ENCODE measurements at regions not wholly inside any gene's neighbourhood (a gene's known extent, or its start where the extent isn't known, plus 50 kb on each side); places are given as distances from the start of the nearest gene placed in this dataset.

GRCh38 chr22:34490886-34491285 is 570.6 kb upstream of the LARGE1 start:
- DNase-seq, result no peak
- intact Hi-C loops (cut with DNase I; ENCODE audit: low total_unique reads), result no loop called here
- Histone ChIP-seq H3K36me3 (no peaks in the 10 kb centered on the region), H3K4me1 (no peaks in the 10 kb centered on the region), H3K9me3 (peaks cover 0 to 5% (median 3%) of the 10 kb centered on the region in 3 donors), H3K27ac (no peak overlapping the region), H3K27me3 (no peaks in the 10 kb centered on the region), H3K4me3 (no peak overlapping the region)
- no peak for TF ChIP-seq CTCF (IDR thresholded peaks at IDR 0.05)

GRCh38 chr22:34493486-34493885 is 572.5 kb upstream of the ISX start:
- no peak for TF ChIP-seq CTCF (IDR thresholded peaks at IDR 0.05)
- Histone ChIP-seq H3K4me1 (no peaks in the 10 kb centered on the region), H3K36me3 (no peaks in the 10 kb centered on the region), H3K27ac (no peak overlapping the region), H3K9me3 (peaks cover 0 to 11% (median 3%) of the 10 kb centered on the region in 3 donors), H3K4me3 (no peak overlapping the region), H3K27me3 (no peaks in the 10 kb centered on the region)
- DNase-seq, result no peak
- intact Hi-C loops (cut with DNase I; ENCODE audit: low total_unique reads), result no loop called here

GRCh38 chr22:34501366-34501965 is 564.5 kb upstream of the ISX start:
- intact Hi-C loops (cut with DNase I; ENCODE audit: low total_unique reads), result no loop called here
- Histone ChIP-seq H3K36me3 (no peaks in the 10 kb centered on the region), H3K4me1 (no peaks in the 10 kb centered on the region), H3K4me3 (no peak overlapping the region), H3K27me3 (no peaks in the 10 kb centered on the region), H3K9me3 (peaks cover 0 to 7% (median 0%) of the 10 kb centered on the region in 3 donors), H3K27ac (no peak overlapping the region)
- no peak for TF ChIP-seq CTCF (IDR thresholded peaks at IDR 0.05)
- DNase-seq, result no peak

- Histone ChIP-seq H3K4me3 (no peak overlapping the region), H3K27ac (no peak overlapping the region), H3K27me3 (no peaks in the 10 kb centered on the region), H3K36me3 (no peaks in the 10 kb centered on the region), H3K9me3 (peaks cover 0 to 2% (median 0%) of the 10 kb centered on the region in 3 donors), H3K4me1 (no peaks in the 10 kb centered on the region)
- intact Hi-C loops (cut with DNase I; ENCODE audit: low total_unique reads), result no loop called here
- TF ChIP-seq CTCF (IDR thresholded peaks at IDR 0.05), result no peak
- DNase-seq, result no peak
Measured at GRCh38 chr22:34502821-34503220, 563.1 kb upstream of the ISX start.

- Histone ChIP-seq H3K4me1 (no peaks in the 10 kb centered on the region), H3K9me3 (no peaks in the 10 kb centered on the region), H3K27me3 (no peaks in the 10 kb centered on the region), H3K27ac (no peak overlapping the region), H3K4me3 (no peak overlapping the region), H3K36me3 (no peaks in the 10 kb centered on the region)
- no peak for DNase-seq
- intact Hi-C loops (cut with DNase I; ENCODE audit: low total_unique reads), result no loop called here
- TF ChIP-seq CTCF (IDR thresholded peaks at IDR 0.05), result no peak
Measured at GRCh38 chr22:34508797-34509196, 557.2 kb upstream of the ISX start.

- Histone ChIP-seq H3K27ac (no peak overlapping the region), H3K36me3 (no peaks in the 10 kb centered on the region), H3K4me3 (no peak overlapping the region), H3K27me3 (no peaks in the 10 kb centered on the region), H3K4me1 (no peaks in the 10 kb centered on the region), H3K9me3 (no peaks in the 10 kb centered on the region)
- TF ChIP-seq CTCF (IDR thresholded peaks at IDR 0.05), result no peak
- no peak for DNase-seq
- intact Hi-C loops (cut with DNase I; ENCODE audit: low total_unique reads), result no loop called here
Measured at GRCh38 chr22:34526681-34527080, 539.3 kb upstream of the ISX start.

Data from tibial artery (tissue), 4 donors.